ENCODE measurements at regions not wholly inside any gene's neighbourhood (a gene's known extent, or its start where the extent isn't known, plus 50 kb on each side); places are given as distances from the start of the nearest gene placed in this dataset.

DNA sequence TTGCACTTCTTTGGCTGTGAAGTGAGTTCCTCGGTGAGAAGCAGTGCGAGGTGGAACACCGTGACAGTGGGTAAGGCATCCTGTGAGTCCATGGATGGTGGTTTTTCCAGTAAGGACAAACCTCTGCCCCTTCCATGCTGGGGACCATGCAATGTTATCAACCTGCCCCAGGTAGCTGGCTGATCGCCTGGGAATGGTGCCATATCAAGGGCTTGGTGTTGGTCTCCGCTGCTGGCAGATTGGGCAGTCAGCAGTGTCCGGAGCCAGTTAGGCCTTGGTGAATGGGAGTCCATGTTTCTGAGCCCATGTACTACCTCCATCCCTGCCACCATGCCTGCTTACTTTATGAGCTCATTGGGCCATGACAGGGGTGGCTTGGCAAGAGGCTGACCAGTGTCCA is 114.7 kb upstream of the C14orf180 start:
- TF ChIP-seq POLR2A (IDR thresholded peaks at IDR 0.05) (no peak), EP300 (IDR thresholded peaks at IDR 0.05; ENCODE audit: low read depth) (no peak)
- TF ChIP-seq, protein P1, sequence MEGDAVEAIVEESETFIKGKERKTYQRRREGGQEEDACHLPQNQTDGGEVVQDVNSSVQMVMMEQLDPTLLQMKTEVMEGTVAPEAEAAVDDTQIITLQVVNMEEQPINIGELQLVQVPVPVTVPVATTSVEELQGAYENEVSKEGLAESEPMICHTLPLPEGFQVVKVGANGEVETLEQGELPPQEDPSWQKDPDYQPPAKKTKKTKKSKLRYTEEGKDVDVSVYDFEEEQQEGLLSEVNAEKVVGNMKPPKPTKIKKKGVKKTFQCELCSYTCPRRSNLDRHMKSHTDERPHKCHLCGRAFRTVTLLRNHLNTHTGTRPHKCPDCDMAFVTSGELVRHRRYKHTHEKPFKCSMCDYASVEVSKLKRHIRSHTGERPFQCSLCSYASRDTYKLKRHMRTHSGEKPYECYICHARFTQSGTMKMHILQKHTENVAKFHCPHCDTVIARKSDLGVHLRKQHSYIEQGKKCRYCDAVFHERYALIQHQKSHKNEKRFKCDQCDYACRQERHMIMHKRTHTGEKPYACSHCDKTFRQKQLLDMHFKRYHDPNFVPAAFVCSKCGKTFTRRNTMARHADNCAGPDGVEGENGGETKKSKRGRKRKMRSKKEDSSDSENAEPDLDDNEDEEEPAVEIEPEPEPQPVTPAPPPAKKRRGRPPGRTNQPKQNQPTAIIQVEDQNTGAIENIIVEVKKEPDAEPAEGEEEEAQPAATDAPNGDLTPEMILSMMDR (IDR thresholded peaks at IDR 0.05) = no peak
